IgD-negative memory B cell (primary cell): ENCODE measurements at regions not wholly inside any gene's neighbourhood (a gene's known extent, or its start where the extent isn't known, plus 50 kb on each side); places are given as distances from the start of the nearest gene placed in this dataset.

Source experiments
- H3K27ac Mint-ChIP-seq, 3 donors: one replicate each; pipeline ENCODE4 v1.8.0; 2020 to 2022; ENCODE audit warnings: mild to moderate bottlenecking in 3 of 3, mixed read lengths in 3 of 3, moderate library complexity in 1 of 3
- H3K27me3 Mint-ChIP-seq: one replicate; pipeline ENCODE4 v1.8.0; 2021; ENCODE audit warnings: mixed read lengths
- H3K36me3 Mint-ChIP-seq: one replicate; pipeline ENCODE4 v1.8.0; 2020; ENCODE audit warnings: mild to moderate bottlenecking, mixed read lengths
- H3K4me1 Mint-ChIP-seq, 3 donors: one replicate each; pipeline ENCODE4 v1.8.0; 2020 to 2022; ENCODE audit warnings: mixed read lengths in 3 of 3, mild to moderate bottlenecking in 1 of 3
- H3K4me3 Mint-ChIP-seq, 4 donors: one replicate each; pipeline ENCODE4 v1.8.0; 2020 to 2022; ENCODE audit warnings: mild to moderate bottlenecking in 4 of 4, mixed read lengths in 4 of 4, moderate library complexity in 3 of 4
- H3K9me3 Mint-ChIP-seq, 3 donors: one replicate each; pipeline ENCODE4 v1.8.0; 2020 to 2021; ENCODE audit warnings: mixed read lengths in 3 of 3, mild to moderate bottlenecking in 1 of 3

GRCh38 chr3:107428051-107428858, 51.0 kb downstream of the CCDC54 start:
- no peaks in the 10 kb centered on the region for H3K27me3 Mint-ChIP-seq
- H3K36me3 Mint-ChIP-seq = no peaks in the 10 kb centered on the region
- no peaks in the 10 kb centered on the region for H3K9me3 Mint-ChIP-seq
- H3K4me3 Mint-ChIP-seq = peak overlapping the region; percentile 26 to 97 (median 53)
- H3K27ac Mint-ChIP-seq = peak overlapping the region in 2 of 3 donors; percentile 54
- H3K4me1 Mint-ChIP-seq = peaks cover 38 to 47% (median 45%) of the 10 kb centered on the region in 3 donors

- no peaks in the 10 kb centered on the region for H3K27me3 Mint-ChIP-seq
- H3K4me3 Mint-ChIP-seq = peak overlapping the region; percentile 84 to 97 (median 90)
- H3K4me1 Mint-ChIP-seq = peaks cover 38 to 47% (median 45%) of the 10 kb centered on the region in 3 donors
- peak overlapping the region; percentile 78 to 96 (median 83) for H3K27ac Mint-ChIP-seq
- H3K36me3 Mint-ChIP-seq = no peaks in the 10 kb centered on the region
- no peaks in the 10 kb centered on the region for H3K9me3 Mint-ChIP-seq
Observed at GRCh38 chr3:107429320-107430181, 52.3 kb downstream of the CCDC54 start.

GRCh38 chr3:107430214-107430995, 53.2 kb downstream of the CCDC54 start:
- Mint-ChIP-seq H3K4me3 (peak overlapping the region; percentile 85 to 97 (median 94)), H3K9me3 (no peaks in the 10 kb centered on the region), H3K27me3 (no peaks in the 10 kb centered on the region), H3K27ac (peak overlapping the region; percentile 78 to 96 (median 83)), H3K36me3 (no peaks in the 10 kb centered on the region), H3K4me1 (peaks cover 32 to 41% (median 38%) of the 10 kb centered on the region in 3 donors)

- no peaks in the 10 kb centered on the region for H3K9me3 Mint-ChIP-seq
- H3K27me3 Mint-ChIP-seq = no peaks in the 10 kb centered on the region
Observed at GRCh38 chr3:107430996-107431245, 53.7 kb downstream of the CCDC54 start.

GRCh38 chr3:107431246-107432012, 54.2 kb downstream of the CCDC54 start:
- Mint-ChIP-seq H3K36me3 (no peaks in the 10 kb centered on the region), H3K9me3 (no peaks in the 10 kb centered on the region), H3K4me1 (peaks cover 26 to 35% (median 31%) of the 10 kb centered on the region in 3 donors), H3K27me3 (no peaks in the 10 kb centered on the region), H3K4me3 (peak overlapping the region; percentile 96 to 99 (median 96)), H3K27ac (peak overlapping the region; percentile 65 to 94 (median 78))

More at GRCh38 chr3:107430996-107431245, 53.7 kb downstream of the CCDC54 start:
- Mint-ChIP-seq H3K4me1 (peaks cover 27 to 36% (median 33%) of the 10 kb centered on the region in 3 donors), H3K4me3 (peak overlapping the region; percentile 85 to 97 (median 94)), H3K36me3 (no peaks in the 10 kb centered on the region), H3K27ac (peak overlapping the region; percentile 31 to 78 (median 46))

- Mint-ChIP-seq H3K4me1 (peaks cover 26 to 35% (median 31%) of the 10 kb centered on the region in 3 donors), H3K27ac (peak overlapping the region; percentile 64 to 94 (median 65)), H3K9me3 (no peaks in the 10 kb centered on the region), H3K4me3 (peak overlapping the region; percentile 82 to 99 (median 96)), H3K27me3 (no peaks in the 10 kb centered on the region), H3K36me3 (no peaks in the 10 kb centered on the region)
Observed at GRCh38 chr3:107432013-107432515, 54.8 kb downstream of the CCDC54 start.

- H3K4me1 Mint-ChIP-seq = peaks cover 26 to 31% (median 31%) of the 10 kb centered on the region in 3 donors
- no peaks in the 10 kb centered on the region for H3K36me3 Mint-ChIP-seq
- no peaks in the 10 kb centered on the region for H3K9me3 Mint-ChIP-seq
- H3K27ac Mint-ChIP-seq = peak overlapping the region in 2 of 3 donors; percentile 13 to 43
- peak overlapping the region; percentile 82 to 99 (median 96) for H3K4me3 Mint-ChIP-seq
- no peaks in the 10 kb centered on the region for H3K27me3 Mint-ChIP-seq
Observed at GRCh38 chr3:107432646-107433045, 55.4 kb downstream of the CCDC54 start.

GRCh38 chr3:107436029-107436428, 58.8 kb downstream of the CCDC54 start:
- no peak overlapping the region for H3K4me3 Mint-ChIP-seq
- no peak overlapping the region for H3K27ac Mint-ChIP-seq
- H3K4me1 Mint-ChIP-seq = peaks cover 0 to 5% (median 2%) of the 10 kb centered on the region in 3 donors
- H3K9me3 Mint-ChIP-seq = no peaks in the 10 kb centered on the region
- H3K36me3 Mint-ChIP-seq = no peaks in the 10 kb centered on the region
- no peaks in the 10 kb centered on the region for H3K27me3 Mint-ChIP-seq

GRCh38 chr3:107438671-107439070, 61.4 kb downstream of the CCDC54 start:
- H3K9me3 Mint-ChIP-seq = no peaks in the 10 kb centered on the region
- no peak overlapping the region for H3K27ac Mint-ChIP-seq
- H3K27me3 Mint-ChIP-seq = no peaks in the 10 kb centered on the region
- H3K4me3 Mint-ChIP-seq = no peak overlapping the region
- H3K36me3 Mint-ChIP-seq = no peaks in the 10 kb centered on the region
- H3K4me1 Mint-ChIP-seq = no peaks in the 10 kb centered on the region

GRCh38 chr3:107441617-107442016, 64.4 kb downstream of the CCDC54 start:
- H3K9me3 Mint-ChIP-seq = no peaks in the 10 kb centered on the region
- H3K27me3 Mint-ChIP-seq = no peaks in the 10 kb centered on the region
- no peak overlapping the region for H3K4me3 Mint-ChIP-seq
- no peak overlapping the region for H3K27ac Mint-ChIP-seq
- H3K36me3 Mint-ChIP-seq = no peaks in the 10 kb centered on the region
- peaks cover 0 to 1% (median under 1%) of the 10 kb centered on the region in 3 donors for H3K4me1 Mint-ChIP-seq

GRCh38 chr3:107443461-107443860, 66.2 kb downstream of the CCDC54 start:
- no peaks in the 10 kb centered on the region for H3K36me3 Mint-ChIP-seq
- H3K27ac Mint-ChIP-seq = no peak overlapping the region
- H3K27me3 Mint-ChIP-seq = no peaks in the 10 kb centered on the region
- peaks cover 0 to 4% (median 3%) of the 10 kb centered on the region in 3 donors for H3K4me1 Mint-ChIP-seq
- no peaks in the 10 kb centered on the region for H3K9me3 Mint-ChIP-seq
- H3K4me3 Mint-ChIP-seq = no peak overlapping the region

GRCh38 chr3:107446706-107447105, 69.5 kb downstream of the CCDC54 start:
- Mint-ChIP-seq H3K9me3 (no peaks in the 10 kb centered on the region), H3K36me3 (no peaks in the 10 kb centered on the region), H3K27me3 (no peaks in the 10 kb centered on the region), H3K4me3 (no peak overlapping the region), H3K27ac (no peak overlapping the region), H3K4me1 (peaks cover 0 to 4% (median 3%) of the 10 kb centered on the region in 3 donors)

GRCh38 chr3:107450254-107450893, 72.4 kb upstream of the BBX start:
- Mint-ChIP-seq H3K4me3 (no peak overlapping the region), H3K36me3 (no peaks in the 10 kb centered on the region), H3K9me3 (no peaks in the 10 kb centered on the region), H3K27ac (no peak overlapping the region), H3K27me3 (peaks cover 1% of the 10 kb centered on the region), H3K4me1 (peaks cover 0 to 4% (median 3%) of the 10 kb centered on the region in 3 donors)
